CD4-positive, alpha-beta memory T cell (primary cell): ENCODE measurements at regions not wholly inside any gene's neighbourhood (a gene's known extent, or its start where the extent isn't known, plus 50 kb on each side); places are given as distances from the start of the nearest gene placed in this dataset.

ENCODE experiments used
- CTCF ChIA-PET: fragments of 350-600 bp; sonication (Branson Sonifier 250); formaldehyde crosslinking; loops from one replicate; lab custom pipeline; 2021; ENCODE audit warnings: inconsistent platforms; ENCODE audit not compliant: partially characterized antibody; lab: Charles Lee
- POLR2A ChIA-PET: fragments of 350-600 bp; sonication (Branson Sonifier 250); formaldehyde crosslinking; loops from one replicate; lab custom pipeline; 2021; ENCODE audit not compliant: partially characterized antibody; lab: Charles Lee
- DNase-seq, 5 donors: peaks; one replicate each; pipeline versions ENCODE4 v3.0.0 to v3.0.0-alpha.2; 2020 to 2022; ENCODE audit warnings: mixed read lengths in 1 of 5
- H3K27ac ChIP-seq: one replicate; pipeline ENCODE4 v1.7.0; 2013; ENCODE audit warnings: low read depth, low read length
- H3K27me3 ChIP-seq: 2 replicates; pipeline ENCODE4 v1.7.0; 2013; ENCODE audit warnings: mild to moderate bottlenecking, low read length, moderate library complexity; ENCODE audit not compliant: insufficient read depth
- H3K36me3 ChIP-seq: 2 replicates; pipeline ENCODE4 v1.7.0; 2013; ENCODE audit warnings: mild to moderate bottlenecking, low read length, moderate library complexity; ENCODE audit not compliant: insufficient read depth
- H3K4me1 ChIP-seq: 2 replicates; pipeline ENCODE4 v1.7.0; 2013; ENCODE audit warnings: mild to moderate bottlenecking, low read length, moderate library complexity; ENCODE audit not compliant: insufficient read depth
- H3K4me3 ChIP-seq, 2 donors: one replicate each; pipeline ENCODE4 v1.7.0; 2013; ENCODE audit warnings: low read length in 2 of 2, mild to moderate bottlenecking in 1 of 2
- H3K9me3 ChIP-seq, 2 donors: one replicate each; pipeline ENCODE4 v1.7.0; 2013; ENCODE audit warnings: low read length in 2 of 2, control low read depth in 1 of 2; ENCODE audit not compliant: control insufficient read depth in 1 of 2
- H3K27ac Mint-ChIP-seq, 7 donors: one replicate each; pipeline ENCODE4 v1.8.0; 2020 to 2021; ENCODE audit warnings: mixed read lengths in 7 of 7, mild to moderate bottlenecking in 6 of 7, inconsistent platforms in 3 of 7, moderate library complexity in 3 of 7
- H3K27me3 Mint-ChIP-seq, 2 donors: one replicate each; pipeline ENCODE4 v1.8.0; 2020 to 2021; ENCODE audit warnings: mixed read lengths in 2 of 2
- H3K36me3 Mint-ChIP-seq, 2 donors: one replicate each; pipeline ENCODE4 v1.8.0; 2020 to 2021; ENCODE audit warnings: mixed read lengths in 2 of 2, inconsistent platforms in 1 of 2, mild to moderate bottlenecking in 1 of 2
- H3K4me1 Mint-ChIP-seq, 4 donors: one replicate each; pipeline ENCODE4 v1.8.0; 2020 to 2021; ENCODE audit warnings: mixed read lengths in 4 of 4, mild to moderate bottlenecking in 1 of 4
- H3K4me3 Mint-ChIP-seq, 8 donors: one replicate each; pipeline ENCODE4 v1.8.0; 2020 to 2021; ENCODE audit warnings: mixed read lengths in 8 of 8, mild to moderate bottlenecking in 7 of 8, moderate library complexity in 6 of 8, inconsistent platforms in 3 of 8
- H3K9me3 Mint-ChIP-seq, 8 donors: one replicate each; pipeline ENCODE4 v1.8.0; 2020 to 2021; ENCODE audit warnings: mixed read lengths in 8 of 8, mild to moderate bottlenecking in 5 of 8, inconsistent platforms in 3 of 8, moderate library complexity in 1 of 8
- intact Hi-C: fragments of 100-400 bp; cut with micrococcal nuclease; formaldehyde crosslinking; loops from one replicate; pipeline ENCODE4 v1.15.1; 2023

GRCh38 chr13:53473397-53473796 lies 444.8 kb downstream of the OLFM4 start:
- Histone ChIP-seq H3K4me1 (no peaks in the 10 kb centered on the region), H3K4me3 (no peak overlapping the region), H3K27ac (no peak overlapping the region), H3K27me3 (no peaks in the 10 kb centered on the region), H3K36me3 (no peaks in the 10 kb centered on the region), H3K9me3 (no peaks in the 10 kb centered on the region)
- Mint-ChIP-seq H3K36me3 (no peaks in the 10 kb centered on the region), H3K27me3 (no peaks in the 10 kb centered on the region), H3K9me3 (peaks cover 0 to 5% (median 2%) of the 10 kb centered on the region in 8 donors), H3K4me1 (no peaks in the 10 kb centered on the region), H3K27ac (no peak overlapping the region), H3K4me3 (no peak overlapping the region)
- intact Hi-C loops = no loop called here
- ChIA-PET CTCF (no interaction called here), POLR2A (no interaction called here)
- DNase-seq = no peak

- intact Hi-C loops = no loop called here
- Histone ChIP-seq H3K9me3 (no peaks in the 10 kb centered on the region), H3K27me3 (no peaks in the 10 kb centered on the region), H3K4me1 (no peaks in the 10 kb centered on the region), H3K27ac (no peak overlapping the region), H3K36me3 (no peaks in the 10 kb centered on the region), H3K4me3 (no peak overlapping the region)
- Mint-ChIP-seq H3K4me1 (no peaks in the 10 kb centered on the region), H3K36me3 (no peaks in the 10 kb centered on the region), H3K27me3 (no peaks in the 10 kb centered on the region), H3K9me3 (peaks cover 0 to 6% (median 2%) of the 10 kb centered on the region in 8 donors), H3K27ac (no peak overlapping the region), H3K4me3 (no peak overlapping the region)
- ChIA-PET POLR2A (no interaction called here), CTCF (no interaction called here)
- DNase-seq = no peak
These were observed 446.3 kb downstream of the OLFM4 start for GRCh38 chr13:53474878-53475277.

GRCh38 chr13:53490752-53491151 lies 462.1 kb downstream of the OLFM4 start:
- POLR2A ChIA-PET = no interaction called here
- CTCF ChIA-PET = no interaction called here
- Mint-ChIP-seq H3K4me3 (no peak overlapping the region), H3K27me3 (no peaks in the 10 kb centered on the region), H3K9me3 (peaks cover 0 to 15% (median 3%) of the 10 kb centered on the region in 8 donors), H3K27ac (no peak overlapping the region), H3K36me3 (no peaks in the 10 kb centered on the region), H3K4me1 (peaks cover 0 to 2% (median 0%) of the 10 kb centered on the region in 4 donors)
- no peak overlapping the region for H3K4me3 ChIP-seq
- no peak overlapping the region for H3K27ac ChIP-seq
- H3K9me3 ChIP-seq = no peaks in the 10 kb centered on the region
- no peaks in the 10 kb centered on the region for H3K4me1 ChIP-seq
- intact Hi-C loops = no loop called here
- H3K36me3 ChIP-seq = no peaks in the 10 kb centered on the region
- DNase-seq = no peak
- no peaks in the 10 kb centered on the region for H3K27me3 ChIP-seq

- peaks cover 0 to 13% (median 2%) of the 10 kb centered on the region in 8 donors for H3K9me3 Mint-ChIP-seq
- DNase-seq = no peak
- H3K4me1 Mint-ChIP-seq = no peaks in the 10 kb centered on the region
- Histone ChIP-seq H3K27me3 (no peaks in the 10 kb centered on the region), H3K4me3 (no peak overlapping the region), H3K9me3 (no peaks in the 10 kb centered on the region), H3K36me3 (no peaks in the 10 kb centered on the region), H3K4me1 (no peaks in the 10 kb centered on the region), H3K27ac (no peak overlapping the region)
- no peak overlapping the region for H3K4me3 Mint-ChIP-seq
- no peaks in the 10 kb centered on the region for H3K27me3 Mint-ChIP-seq
- POLR2A ChIA-PET = no interaction called here
- H3K27ac Mint-ChIP-seq = no peak overlapping the region
- CTCF ChIA-PET = no interaction called here
- intact Hi-C loops = no loop called here
- no peaks in the 10 kb centered on the region for H3K36me3 Mint-ChIP-seq
These were observed 465.8 kb downstream of the OLFM4 start for GRCh38 chr13:53494406-53494805.

- H3K4me3 Mint-ChIP-seq = no peak overlapping the region
- no peaks in the 10 kb centered on the region for H3K27me3 Mint-ChIP-seq
- DNase-seq = no peak
- no peaks in the 10 kb centered on the region for H3K4me1 ChIP-seq
- ChIA-PET POLR2A (no interaction called here), CTCF (no interaction called here)
- no peaks in the 10 kb centered on the region for H3K4me1 Mint-ChIP-seq
- no peaks in the 10 kb centered on the region for H3K27me3 ChIP-seq
- no peak overlapping the region for H3K4me3 ChIP-seq
- H3K9me3 ChIP-seq = no peaks in the 10 kb centered on the region
- intact Hi-C loops = no loop called here
- no peak overlapping the region for H3K27ac ChIP-seq
- no peak overlapping the region for H3K27ac Mint-ChIP-seq
- H3K9me3 Mint-ChIP-seq = peaks cover 3 to 12% (median 6%) of the 10 kb centered on the region in 8 donors
- H3K36me3 ChIP-seq = no peaks in the 10 kb centered on the region
- no peaks in the 10 kb centered on the region for H3K36me3 Mint-ChIP-seq
These were observed 471.0 kb downstream of the OLFM4 start for GRCh38 chr13:53499576-53500133.

GRCh38 chr13:53501387-53501786 lies 472.8 kb downstream of the OLFM4 start:
- no peaks in the 10 kb centered on the region for H3K27me3 Mint-ChIP-seq
- H3K27ac ChIP-seq = no peak overlapping the region

GRCh38 chr13:53507741-53508140 lies 479.1 kb downstream of the OLFM4 start:
- H3K27me3 Mint-ChIP-seq = no peaks in the 10 kb centered on the region
- Histone ChIP-seq H3K4me3 (no peak overlapping the region), H3K4me1 (no peaks in the 10 kb centered on the region), H3K9me3 (no peaks in the 10 kb centered on the region), H3K27ac (no peak overlapping the region), H3K27me3 (no peaks in the 10 kb centered on the region), H3K36me3 (no peaks in the 10 kb centered on the region)
- ChIA-PET POLR2A (no interaction called here), CTCF (no interaction called here)
- intact Hi-C loops = no loop called here
- DNase-seq = no peak
- H3K36me3 Mint-ChIP-seq = no peaks in the 10 kb centered on the region
- H3K27ac Mint-ChIP-seq = no peak overlapping the region
- H3K9me3 Mint-ChIP-seq = peaks cover 2 to 14% (median 9%) of the 10 kb centered on the region in 8 donors
- no peak overlapping the region for H3K4me3 Mint-ChIP-seq
- H3K4me1 Mint-ChIP-seq = no peaks in the 10 kb centered on the region

More at GRCh38 chr13:53501387-53501786, 472.8 kb downstream of the OLFM4 start:
- DNase-seq = no peak
- Mint-ChIP-seq H3K9me3 (peaks cover 3 to 12% (median 6%) of the 10 kb centered on the region in 8 donors), H3K4me3 (no peak overlapping the region), H3K27ac (no peak overlapping the region), H3K36me3 (no peaks in the 10 kb centered on the region), H3K4me1 (no peaks in the 10 kb centered on the region)
- intact Hi-C loops = no loop called here
- no peaks in the 10 kb centered on the region for H3K27me3 ChIP-seq
- no peaks in the 10 kb centered on the region for H3K9me3 ChIP-seq
- POLR2A ChIA-PET = no interaction called here
- CTCF ChIA-PET = no interaction called here
- no peaks in the 10 kb centered on the region for H3K4me1 ChIP-seq
- H3K4me3 ChIP-seq = no peak overlapping the region
- no peaks in the 10 kb centered on the region for H3K36me3 ChIP-seq

GRCh38 chr13:53512635-53513034 lies 484.0 kb downstream of the OLFM4 start:
- Histone ChIP-seq H3K27me3 (no peaks in the 10 kb centered on the region), H3K4me3 (no peak overlapping the region), H3K36me3 (no peaks in the 10 kb centered on the region), H3K27ac (no peak overlapping the region), H3K4me1 (no peaks in the 10 kb centered on the region), H3K9me3 (no peaks in the 10 kb centered on the region)
- H3K9me3 Mint-ChIP-seq = peaks cover 3 to 10% (median 8%) of the 10 kb centered on the region in 8 donors
- intact Hi-C loops = no loop called here
- CTCF ChIA-PET = no interaction called here
- no peak overlapping the region for H3K27ac Mint-ChIP-seq
- no peaks in the 10 kb centered on the region for H3K36me3 Mint-ChIP-seq
- H3K27me3 Mint-ChIP-seq = no peaks in the 10 kb centered on the region
- H3K4me3 Mint-ChIP-seq = no peak overlapping the region
- POLR2A ChIA-PET = no interaction called here
- no peaks in the 10 kb centered on the region for H3K4me1 Mint-ChIP-seq
- DNase-seq = no peak
